ENCODE measurements at regions not wholly inside any gene's neighbourhood (a gene's known extent, or its start where the extent isn't known, plus 50 kb on each side); places are given as distances from the start of the nearest gene placed in this dataset.

DNA sequence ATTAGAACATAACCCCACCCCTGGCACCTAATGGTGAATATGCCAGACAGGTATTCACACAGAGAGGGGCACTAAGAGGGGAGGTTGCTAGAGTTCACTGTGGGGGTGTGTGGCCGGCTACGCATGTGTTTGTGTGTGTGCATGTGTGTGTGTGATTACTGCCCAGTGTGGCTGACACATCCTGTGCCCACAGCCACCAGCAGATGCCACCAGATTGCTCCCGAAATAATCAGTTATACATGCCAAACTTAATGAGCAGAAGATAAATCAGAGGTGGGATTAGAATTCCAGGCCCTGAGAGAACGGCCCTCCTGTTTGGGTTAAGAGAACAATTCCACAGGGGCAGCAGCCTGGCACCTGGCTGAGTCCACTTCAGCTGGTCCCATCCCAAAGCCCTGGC is 91.8 kb upstream of the TBCA start:
- H3K9me3 ChIP-seq (ENCODE audit: control insufficient read depth, insufficient read depth, low read length) = no peaks in the 10 kb centered on the region
- H2BK120ac ChIP-seq (ENCODE audit: low read depth, low read length) = no peak overlapping the region
- no peak overlapping the region for H2BK15ac ChIP-seq (ENCODE audit: low read depth, low read length)
- dilution Hi-C loops (cut with HindIII; ENCODE audit: low sequenced_read_pairs, unreplicated experiment) (no loop called here), intact Hi-C loops (cut with micrococcal nuclease) (loop anchor here (1.0 to 10.0 kb wide), 3 partner anchors 140 to 432 kb away; no protein-coding TSS in a partner anchor), in situ Hi-C loops (cut with MboI; ENCODE audit: low sequenced_read_pairs) (loop anchor here (10.0 kb wide), 1 partner anchor 407 kb away; no protein-coding TSS in a partner anchor)
- H2BK20ac ChIP-seq (ENCODE audit: low read depth, low read length) = no peak overlapping the region
- TF ChIP-seq POLR2A (IDR thresholded peaks at IDR 0.05; ENCODE audit: low read depth, low read length) = no peak
- TF ChIP-seq, protein P1, sequence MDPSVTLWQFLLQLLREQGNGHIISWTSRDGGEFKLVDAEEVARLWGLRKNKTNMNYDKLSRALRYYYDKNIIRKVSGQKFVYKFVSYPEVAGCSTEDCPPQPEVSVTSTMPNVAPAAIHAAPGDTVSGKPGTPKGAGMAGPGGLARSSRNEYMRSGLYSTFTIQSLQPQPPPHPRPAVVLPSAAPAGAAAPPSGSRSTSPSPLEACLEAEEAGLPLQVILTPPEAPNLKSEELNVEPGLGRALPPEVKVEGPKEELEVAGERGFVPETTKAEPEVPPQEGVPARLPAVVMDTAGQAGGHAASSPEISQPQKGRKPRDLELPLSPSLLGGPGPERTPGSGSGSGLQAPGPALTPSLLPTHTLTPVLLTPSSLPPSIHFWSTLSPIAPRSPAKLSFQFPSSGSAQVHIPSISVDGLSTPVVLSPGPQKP (IDR thresholded peaks at IDR 0.05; ENCODE audit: borderline replicate concordance, low read depth, low read length) = no peak
- WGBS, 2 experiments (ENCODE audit: extremely low coverage in 2 of 2, insufficient read length in 1 of 2) = no CpG with 5 or more reads among the region's 4 CpGs
- H3K27ac ChIP-seq (ENCODE audit: insufficient read depth, low read length) = no peak overlapping the region
- no peak overlapping the region for H3K9ac ChIP-seq (ENCODE audit: low read depth, low read length)
- H3K23ac ChIP-seq (ENCODE audit: low read depth, low read length) = no peak overlapping the region
- no peak overlapping the region for H4K91ac ChIP-seq (ENCODE audit: insufficient read depth, low read depth, low read length)
- peak overlapping the region; percentile 46 for H2AFZ ChIP-seq (replicated peaks; ENCODE audit: low read length, poor library complexity)
- H3K4me1 ChIP-seq (ENCODE audit: control insufficient read depth, insufficient read depth, low read length) = no peaks in the 10 kb centered on the region
- no peaks in the 10 kb centered on the region for H3K9me1 ChIP-seq (ENCODE audit: insufficient read depth, low read length)
- H3K4me2 ChIP-seq (ENCODE audit: low read depth, low read length) = no peak overlapping the region
- H3K27me3 ChIP-seq (ENCODE audit: control insufficient read depth, insufficient read depth, low read length) = peaks cover 16% of the 10 kb centered on the region
- H3K14ac ChIP-seq (replicated peaks; ENCODE audit: low read depth, low read length) = no peak overlapping the region
- H4K20me1 ChIP-seq (ENCODE audit: insufficient read depth, low read length) = no peaks in the 10 kb centered on the region
- no peak overlapping the region for H3K4ac ChIP-seq (ENCODE audit: low read depth, low read length)
- no peak overlapping the region for H2AK5ac ChIP-seq (ENCODE audit: low read depth, low read length)
- no TSS peak for BruUV-seq (replicated peaks)
- no peak overlapping the region for H2BK5ac ChIP-seq (ENCODE audit: low read depth, low read length, poor library complexity, severe bottlenecking)
- no peak for DNase-seq
- H3K4me3 ChIP-seq (ENCODE audit: insufficient read depth, low read depth, low read length) = no peak overlapping the region
- CTCF ChIA-PET = no interaction called here
- no peak for ATAC-seq (ENCODE audit: low read depth)
- no peaks in the 10 kb centered on the region for H3K79me1 ChIP-seq (ENCODE audit: low read depth in 1 of 2, low read length in 2 of 2)
- no peak overlapping the region for H4K5ac ChIP-seq (ENCODE audit: low read depth, low read length)
- H3K56ac ChIP-seq (ENCODE audit: extremely low read depth, insufficient read depth, low read length) = no peak overlapping the region
- H3K36me3 ChIP-seq (ENCODE audit: control insufficient read depth, insufficient read depth, low read length) = no peaks in the 10 kb centered on the region
- H3K18ac ChIP-seq (ENCODE audit: low read depth, low read length) = no peak overlapping the region
- POLR2A ChIA-PET (ENCODE audit: unreplicated experiment) = no interaction called here
- H4K8ac ChIP-seq (ENCODE audit: low read depth in 2 of 2, low read length in 2 of 2) = no peak overlapping the region
- H2AK9ac ChIP-seq (replicated peaks; ENCODE audit: low read depth, low read length, poor library complexity) = no peak overlapping the region

Measured in IMR-90 (cell line).